ENCODE measurements at regions not wholly inside any gene's neighbourhood (a gene's known extent, or its start where the extent isn't known, plus 50 kb on each side); places are given as distances from the start of the nearest gene placed in this dataset.

DNA sequence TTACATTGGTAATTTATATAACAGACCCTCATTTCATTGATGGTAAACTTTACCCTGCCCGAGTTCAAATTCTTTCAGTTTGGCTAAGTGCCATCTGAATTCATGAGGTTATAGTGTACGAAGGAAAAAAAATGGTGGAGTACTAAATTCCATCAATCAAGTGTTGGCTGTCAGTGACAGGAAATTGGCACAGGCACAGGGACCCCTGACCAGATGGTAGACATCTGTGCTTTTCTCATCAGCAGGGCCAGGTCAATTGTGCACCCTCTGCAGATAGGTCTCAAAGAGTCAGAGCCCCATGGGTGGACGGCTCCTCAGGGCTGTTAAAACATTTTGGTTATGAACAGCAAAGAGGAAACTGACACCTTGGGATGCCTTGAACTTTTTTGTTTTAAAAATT is 439.2 kb downstream of the SETBP1 start:
- DNase-seq (ENCODE audit: low spot score) = no peak

DNA sequence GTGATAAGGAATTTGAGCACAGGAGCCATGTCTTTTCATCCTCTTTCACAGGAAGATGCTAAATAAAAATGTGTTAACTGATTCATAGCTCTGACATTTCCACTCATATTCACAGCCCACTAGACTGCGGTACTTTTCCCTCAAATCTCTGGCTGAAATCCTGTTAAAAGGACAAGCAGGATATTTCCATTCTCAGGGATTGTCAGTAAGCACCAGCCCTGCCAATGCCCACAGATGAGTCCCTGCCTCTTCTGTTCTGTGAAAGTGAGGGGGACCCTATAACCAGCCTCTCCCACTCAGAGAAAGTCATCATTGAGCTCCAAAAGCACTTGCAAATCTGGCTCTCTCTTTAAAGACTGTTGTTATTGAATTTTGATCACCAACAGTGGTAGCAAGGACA is 440.5 kb downstream of the SETBP1 start:
- no peak for DNase-seq (ENCODE audit: low spot score)

DNA sequence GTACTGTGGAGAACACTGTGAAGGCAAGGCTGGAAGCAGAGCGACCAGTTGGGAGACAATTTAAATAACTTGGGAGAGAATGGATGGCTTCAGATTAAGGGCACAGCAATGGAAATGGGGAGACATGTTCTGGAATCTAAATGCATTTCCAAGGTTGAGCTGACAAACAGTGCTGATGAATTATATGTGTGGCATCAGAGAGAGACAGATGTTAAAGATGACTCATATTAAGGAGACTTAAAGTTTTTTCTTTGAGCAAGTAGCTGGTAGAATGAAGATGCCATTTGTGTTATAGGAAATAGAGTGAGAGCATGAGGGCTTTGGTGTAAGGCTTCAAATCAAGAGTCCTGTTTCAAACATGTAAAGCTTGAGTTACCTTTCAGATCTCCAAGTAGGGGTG is 441.8 kb downstream of the SETBP1 start:
- no peak for DNase-seq (ENCODE audit: low spot score)

DNA sequence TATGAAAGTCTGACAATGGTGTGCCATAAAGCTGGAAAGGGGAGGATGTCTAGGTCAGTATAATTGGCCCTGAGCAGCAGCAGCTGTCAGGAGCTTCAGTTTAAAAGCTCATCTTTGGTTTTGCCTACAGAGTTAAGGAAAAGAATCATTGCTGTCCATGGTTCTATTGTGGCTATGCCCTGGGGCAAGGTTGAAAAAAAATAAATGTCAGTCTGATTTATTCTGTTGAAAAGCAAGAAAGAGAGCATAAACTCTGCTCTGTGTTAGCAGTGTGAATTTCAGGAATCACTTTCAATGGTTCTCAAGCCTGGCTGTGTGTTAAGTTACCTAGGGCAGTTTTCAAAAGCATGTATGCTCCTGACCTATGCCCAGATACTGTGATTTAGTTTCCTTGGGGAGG is 446.7 kb downstream of the SETBP1 start:
- DNase-seq (ENCODE audit: low spot score) = no peak

DNA sequence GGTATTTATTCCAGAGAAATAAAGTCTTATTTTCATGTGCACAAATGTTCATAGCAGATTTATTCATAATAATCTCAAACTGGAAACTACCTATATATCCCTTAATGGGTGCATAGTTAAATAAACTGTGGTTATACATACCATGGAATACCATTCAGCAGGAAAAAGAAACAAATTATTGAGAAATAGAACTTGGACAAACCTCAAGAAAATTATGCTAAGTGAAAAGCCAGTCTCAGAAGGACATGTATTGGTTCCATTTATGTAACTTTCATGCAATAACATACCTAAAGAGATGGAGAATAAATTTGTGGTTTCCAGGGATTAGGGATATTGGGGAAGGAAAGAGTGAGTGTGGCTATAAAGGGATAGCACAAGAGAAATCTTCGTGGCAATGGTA is 452.6 kb downstream of the SETBP1 start:
- no peak for DNase-seq (ENCODE audit: low spot score)

DNA sequence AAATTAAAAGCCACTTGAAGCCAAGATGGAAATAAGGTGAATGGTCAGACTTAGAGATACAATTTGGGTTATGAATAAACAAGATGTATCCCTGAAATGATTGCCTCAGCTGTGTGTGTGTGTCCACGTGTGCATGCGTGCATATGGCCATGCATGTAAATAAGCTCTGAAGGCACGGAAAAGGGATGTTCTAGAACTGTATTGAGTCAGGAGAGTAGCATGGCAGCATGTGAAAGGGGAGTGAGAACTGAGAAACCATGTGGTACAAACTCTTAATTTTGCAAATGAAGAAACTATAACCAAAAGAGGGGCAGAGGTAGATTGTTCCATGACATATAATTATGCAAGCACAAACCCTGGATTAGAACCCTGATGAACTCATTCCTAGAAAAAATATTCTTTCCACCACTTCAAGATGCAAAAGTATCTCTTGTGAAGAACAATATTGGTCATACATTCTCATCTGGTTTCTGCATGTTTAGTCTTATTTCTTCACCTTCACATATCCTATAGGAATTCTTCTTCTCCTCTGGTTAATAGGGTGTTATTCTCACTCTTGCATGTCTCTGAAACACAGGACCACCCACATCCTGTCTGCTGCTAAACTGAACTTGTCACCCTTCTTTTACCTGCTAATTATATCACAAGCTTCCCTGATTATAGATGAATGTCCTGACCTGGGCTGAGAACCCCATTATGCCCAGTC is 455.8 kb downstream of the SETBP1 start:
- DNase-seq (ENCODE audit: low spot score) = no peak

DNA sequence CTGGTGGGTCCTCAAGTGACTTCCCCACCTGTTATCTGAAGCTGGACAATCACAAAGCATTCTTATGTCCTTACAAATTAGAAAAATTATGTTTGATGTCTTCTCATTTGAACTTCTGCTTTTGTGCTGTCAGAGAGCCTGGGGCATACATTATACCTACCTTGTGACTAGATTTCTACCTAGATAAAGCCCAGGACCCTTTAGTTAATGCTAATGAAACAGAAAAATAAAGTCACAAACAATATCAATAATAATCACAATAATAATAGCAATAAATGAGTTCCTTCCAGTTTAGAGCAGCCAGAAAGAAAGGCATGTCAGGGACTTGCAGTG is 456.4 kb downstream of the SETBP1 start:
- DNase-seq (ENCODE audit: low spot score) = no peak

DNA sequence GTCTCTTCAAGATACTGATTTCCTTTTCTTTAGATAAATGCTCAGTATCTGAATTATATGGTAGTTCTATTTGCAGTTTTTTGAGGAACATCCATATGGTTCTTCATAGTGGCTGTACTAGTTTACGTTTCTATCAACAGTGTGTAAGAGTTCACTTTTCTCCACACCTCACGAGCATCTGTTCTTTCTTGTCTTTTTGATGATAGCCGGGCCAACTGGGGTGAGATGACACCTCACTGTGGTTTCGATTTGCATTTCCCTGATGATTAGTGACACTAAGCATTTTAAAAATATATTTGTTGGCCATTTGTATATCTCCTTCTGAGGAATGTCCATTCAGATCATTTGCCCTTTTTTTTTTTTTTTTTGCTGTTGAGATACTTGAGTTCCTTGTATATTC is 458.8 kb downstream of the SETBP1 start:
- no peak for DNase-seq (ENCODE audit: low spot score)

DNA sequence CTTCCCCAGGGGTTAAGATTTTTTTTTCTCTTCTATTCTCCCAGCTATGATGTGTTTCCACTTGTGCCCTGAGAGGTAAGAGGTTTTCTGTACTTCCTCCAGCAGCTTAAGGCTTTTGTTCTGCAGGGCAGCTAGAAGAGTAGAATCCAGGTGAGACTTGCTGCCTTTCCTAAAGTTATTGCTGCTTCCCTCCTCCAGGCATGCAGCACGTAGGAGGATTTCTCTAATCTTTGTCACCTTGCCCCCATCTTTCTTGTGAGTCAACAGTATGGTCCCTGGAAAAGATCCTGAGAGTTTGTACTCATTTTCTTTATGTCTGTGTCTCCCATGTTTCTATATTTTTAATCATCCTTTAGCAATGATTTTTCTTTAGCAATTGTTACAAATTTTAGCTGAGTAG is 462.2 kb downstream of the SETBP1 start:
- no peak for DNase-seq (ENCODE audit: low spot score)

DNA sequence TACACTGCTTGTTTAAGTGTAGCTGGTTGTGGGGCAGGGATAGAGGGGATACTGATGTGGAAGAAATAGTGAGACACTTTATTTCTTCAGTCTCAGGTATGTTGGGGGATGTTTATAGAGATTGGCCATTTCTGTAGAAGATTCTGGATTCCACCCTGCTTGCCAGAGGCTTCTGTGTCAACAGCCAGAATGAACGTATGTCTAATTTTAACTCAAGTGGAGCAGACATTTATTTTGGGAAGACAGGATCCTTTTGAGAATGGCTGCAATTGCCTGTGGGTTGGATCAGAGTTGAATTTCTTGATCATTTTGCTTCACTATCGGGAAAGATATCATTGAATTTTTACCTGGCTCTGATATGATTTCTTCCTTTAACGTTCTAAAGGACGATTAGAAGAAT is 465.6 kb upstream of the SLC14A2 start:
- no peak for DNase-seq (ENCODE audit: low spot score)

DNA sequence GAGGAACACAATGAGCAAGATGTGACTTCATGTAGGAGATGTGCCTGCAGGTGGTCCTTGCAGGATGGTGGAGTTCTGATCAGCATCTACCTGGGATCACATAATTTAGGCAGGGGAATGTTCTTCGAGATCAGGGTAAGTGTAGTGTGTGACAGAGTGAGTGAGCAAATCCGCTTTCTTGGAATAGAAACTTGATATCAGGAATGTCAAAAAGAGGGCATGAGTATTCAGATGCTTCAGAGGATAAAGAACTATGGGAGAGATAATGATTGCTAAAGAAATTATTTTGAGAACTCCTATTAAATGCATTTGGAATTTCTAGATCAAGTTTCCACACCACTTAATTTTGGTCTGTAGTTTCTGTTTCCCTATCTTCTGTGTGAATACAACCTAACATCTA is 463.6 kb upstream of the SLC14A2 start:
- no peak for DNase-seq (ENCODE audit: low spot score)

DNA sequence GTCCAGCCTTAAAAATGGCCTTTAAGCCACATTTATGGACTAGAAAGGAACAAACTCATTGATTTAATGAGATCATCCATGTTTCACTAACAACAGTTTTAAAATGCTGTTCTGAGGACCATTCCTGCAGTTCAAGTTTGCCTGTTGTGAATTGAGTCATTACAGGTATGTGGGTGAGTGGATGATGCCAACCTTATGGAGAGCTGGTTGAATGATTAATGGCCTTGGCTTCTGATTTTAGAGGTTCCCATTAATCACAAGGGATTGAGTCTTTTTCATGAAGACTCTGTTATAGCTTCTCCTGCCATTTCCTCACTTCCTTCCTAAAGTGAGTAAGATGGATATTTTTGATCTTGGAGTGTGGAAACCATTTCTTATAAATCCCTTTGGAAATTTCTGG is 459.8 kb upstream of the SLC14A2 start:
- DNase-seq (ENCODE audit: low spot score) = no peak

DNA sequence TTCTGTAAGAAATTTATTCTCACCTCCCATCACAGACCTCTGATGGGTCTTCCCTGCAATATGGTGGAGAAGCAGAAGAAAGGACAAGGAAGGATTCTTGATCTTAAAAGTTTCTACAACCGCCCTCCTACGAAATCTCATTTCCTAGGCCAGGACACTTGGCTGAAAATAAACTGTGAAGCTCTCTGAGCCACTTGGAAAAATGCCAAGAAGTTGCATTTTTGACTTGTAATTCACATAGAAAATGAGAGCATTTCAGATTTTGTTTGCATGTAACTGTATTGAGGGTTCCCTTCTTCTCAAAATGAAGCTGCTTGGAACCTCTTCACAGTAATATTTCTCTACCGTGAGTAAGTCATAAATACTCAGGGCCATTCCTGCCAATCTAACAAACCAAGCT is 458.3 kb upstream of the SLC14A2 start:
- no peak for DNase-seq (ENCODE audit: low spot score)

DNA sequence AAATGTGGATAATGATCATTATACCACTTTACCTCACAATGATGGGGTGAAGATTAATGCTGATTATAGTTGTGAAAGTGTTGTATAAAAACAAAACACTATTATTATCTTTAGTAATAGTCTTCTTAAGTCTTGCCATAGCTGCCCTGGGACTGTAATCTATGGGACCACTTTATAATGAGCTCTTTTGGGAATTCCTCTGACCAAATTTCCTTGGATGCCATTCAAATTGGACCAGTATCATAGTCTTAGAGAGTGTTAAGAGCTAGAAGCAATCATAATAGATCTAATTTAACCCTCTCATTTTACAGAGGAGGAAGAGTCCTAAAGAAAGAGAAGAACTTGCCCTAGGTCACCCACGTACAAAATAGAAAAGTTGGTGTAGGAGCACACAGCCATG is 457.7 kb upstream of the SLC14A2 start:
- DNase-seq (ENCODE audit: low spot score) = no peak

DNA sequence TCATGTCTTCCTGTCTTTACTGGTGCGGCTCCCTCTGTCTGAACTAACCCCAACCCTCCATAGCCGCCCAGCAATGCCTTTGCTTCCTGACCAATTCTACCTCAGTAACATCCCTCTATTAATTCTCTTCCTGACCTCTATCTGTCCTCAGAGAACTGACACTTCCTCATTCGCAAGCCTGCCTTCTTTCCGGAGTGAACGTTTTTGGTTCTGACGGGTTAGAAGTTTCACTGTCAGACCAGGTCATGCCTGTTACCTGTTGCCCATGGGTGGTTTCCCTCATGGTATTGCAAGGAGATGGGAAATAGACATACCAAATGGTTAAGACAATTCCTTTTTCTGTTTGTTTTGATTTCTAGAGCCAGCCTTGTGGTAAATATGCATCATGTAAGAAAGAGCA is 453.4 kb upstream of the SLC14A2 start:
- DNase-seq (ENCODE audit: low spot score) = no peak

DNA sequence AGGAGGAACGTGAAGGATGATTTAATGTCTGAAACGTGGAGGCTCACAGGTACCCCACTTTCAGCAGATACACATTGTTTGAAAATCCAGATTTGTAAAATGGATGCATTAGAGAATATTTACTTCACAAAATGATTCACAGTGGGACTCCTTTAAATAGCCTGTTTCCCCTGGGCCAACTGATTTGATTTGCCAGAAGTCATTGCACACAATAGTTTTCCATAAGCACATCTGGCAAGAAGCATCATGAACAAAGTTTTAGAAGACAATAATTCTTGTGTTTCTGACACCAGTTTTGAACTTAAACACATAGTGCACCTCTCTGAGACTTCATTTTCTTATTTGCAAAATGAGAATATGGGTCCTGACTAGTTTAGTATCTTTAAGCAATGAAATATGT is 451.4 kb upstream of the SLC14A2 start:
- DNase-seq (ENCODE audit: low spot score) = no peak

DNA sequence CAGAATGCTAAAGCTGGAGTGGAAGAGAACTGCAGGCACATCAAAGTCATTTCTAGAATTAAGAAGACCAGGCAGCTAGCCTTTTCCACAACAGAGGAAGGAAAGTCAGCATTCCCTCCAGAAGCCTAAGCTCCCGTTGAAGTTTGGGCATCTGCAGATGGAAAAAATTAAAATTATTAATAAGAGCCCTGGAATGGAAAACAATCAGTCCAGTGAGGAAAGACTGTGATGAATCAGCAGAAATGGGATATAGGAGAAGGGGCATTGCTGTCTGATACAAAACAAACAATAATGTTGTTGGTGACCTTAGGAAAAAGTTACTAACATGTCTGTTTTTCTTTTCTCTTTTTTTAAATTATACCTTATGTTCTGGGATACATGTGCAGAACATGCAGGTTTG is 450.7 kb upstream of the SLC14A2 start:
- no peak for DNase-seq (ENCODE audit: low spot score)

DNA sequence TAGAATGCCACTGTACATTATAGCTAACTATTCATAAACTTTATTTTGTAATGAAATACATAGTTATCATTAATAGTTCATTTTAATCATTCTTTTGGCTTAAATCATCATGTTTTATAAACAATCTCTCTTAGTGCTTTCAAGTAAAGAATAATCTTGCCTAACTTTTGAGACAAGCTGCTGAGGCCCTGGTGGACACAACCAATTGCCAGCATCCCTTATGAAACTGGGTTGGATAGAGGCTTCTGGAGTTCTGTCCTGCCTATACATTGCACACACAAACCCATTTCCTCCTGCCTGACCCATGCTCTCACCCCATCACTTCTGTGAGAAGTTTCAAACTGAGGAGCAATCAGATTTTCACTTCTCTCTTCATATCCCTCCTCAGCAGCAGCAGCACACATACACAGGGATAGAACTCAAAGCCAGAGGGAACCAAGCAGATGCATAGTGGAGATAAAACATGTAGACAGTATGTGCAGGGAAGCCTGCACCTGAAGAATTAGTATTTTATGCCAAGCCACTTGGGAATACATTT is 450.0 kb upstream of the SLC14A2 start:
- no peak for DNase-seq (ENCODE audit: low spot score)

DNA sequence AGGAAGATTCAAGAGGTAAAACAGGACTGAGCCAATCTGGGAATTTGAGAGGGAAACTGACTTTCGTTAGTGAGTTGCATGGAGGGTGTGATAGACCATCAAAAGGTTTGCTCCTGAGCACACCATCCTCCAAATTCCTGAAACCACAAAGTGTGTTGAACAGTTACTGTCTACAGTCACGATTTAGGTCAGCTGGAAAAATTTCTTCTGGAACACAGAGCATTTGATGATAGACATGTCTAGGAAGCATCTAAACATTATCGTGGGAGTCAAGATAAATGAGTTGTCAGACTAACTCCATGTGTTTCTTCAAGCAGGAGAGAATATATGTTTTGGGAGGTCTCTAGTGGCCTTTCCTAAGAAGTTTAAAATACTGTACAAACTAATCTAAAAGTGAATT is 449.4 kb upstream of the SLC14A2 start:
- no peak for DNase-seq (ENCODE audit: low spot score)

DNA sequence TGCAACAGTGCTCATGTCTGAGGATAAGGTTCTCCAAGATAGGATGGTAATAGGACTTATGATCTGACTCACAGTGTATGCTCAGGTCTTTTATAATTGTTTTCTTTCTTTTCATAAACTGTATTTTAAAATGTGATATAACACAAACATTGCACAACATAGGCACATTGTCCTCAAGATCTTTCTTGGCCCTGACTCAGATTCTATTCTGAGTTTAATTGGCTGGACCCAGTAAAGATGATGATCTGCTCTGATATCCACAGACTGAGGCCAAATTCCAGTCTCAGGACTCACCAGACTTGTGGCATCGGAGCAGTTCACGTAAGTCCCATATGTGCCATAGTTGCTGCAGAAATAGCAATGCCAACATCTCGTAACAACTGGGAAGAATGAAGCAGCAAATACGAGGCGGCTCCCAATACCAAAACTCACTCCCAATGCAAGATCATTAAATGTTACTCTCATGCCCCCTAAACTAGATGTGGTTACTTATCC is 448.9 kb upstream of the SLC14A2 start:
- no peak for DNase-seq (ENCODE audit: low spot score)

DNA sequence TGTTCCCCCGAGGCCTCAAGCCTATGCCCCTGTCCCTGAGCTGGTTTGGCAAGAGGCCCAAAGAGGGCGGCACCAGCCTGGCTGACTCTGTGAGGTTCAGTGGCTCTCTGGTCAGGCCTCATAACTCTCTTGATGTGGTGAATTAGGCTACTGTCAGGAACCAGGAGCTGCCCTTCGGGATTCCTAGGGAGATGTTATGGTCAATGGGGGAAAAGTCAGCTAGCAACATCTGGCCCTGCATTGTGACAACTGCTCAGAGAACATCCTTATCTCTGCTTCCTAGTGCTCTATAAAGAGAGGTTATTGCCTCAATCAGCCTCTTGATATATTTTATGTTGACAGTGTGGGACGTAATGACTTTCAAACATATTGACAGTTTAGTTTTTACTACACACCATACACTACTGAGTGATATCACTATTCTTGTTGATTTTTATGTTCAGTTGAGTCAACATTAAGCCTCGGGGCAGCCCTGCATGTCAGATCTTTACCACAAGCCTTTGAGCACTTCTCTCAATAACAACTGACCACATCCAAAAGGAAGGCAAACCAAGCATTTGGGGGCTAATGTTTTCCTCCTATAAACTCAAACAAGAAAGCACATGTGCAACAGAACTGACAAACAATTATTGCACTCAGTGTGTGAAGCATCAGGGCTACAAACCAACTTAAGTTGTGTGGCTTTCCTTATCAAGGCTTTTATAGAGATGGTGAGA is 448.3 kb upstream of the SLC14A2 start:
- no peak for DNase-seq (ENCODE audit: low spot score)

DNA sequence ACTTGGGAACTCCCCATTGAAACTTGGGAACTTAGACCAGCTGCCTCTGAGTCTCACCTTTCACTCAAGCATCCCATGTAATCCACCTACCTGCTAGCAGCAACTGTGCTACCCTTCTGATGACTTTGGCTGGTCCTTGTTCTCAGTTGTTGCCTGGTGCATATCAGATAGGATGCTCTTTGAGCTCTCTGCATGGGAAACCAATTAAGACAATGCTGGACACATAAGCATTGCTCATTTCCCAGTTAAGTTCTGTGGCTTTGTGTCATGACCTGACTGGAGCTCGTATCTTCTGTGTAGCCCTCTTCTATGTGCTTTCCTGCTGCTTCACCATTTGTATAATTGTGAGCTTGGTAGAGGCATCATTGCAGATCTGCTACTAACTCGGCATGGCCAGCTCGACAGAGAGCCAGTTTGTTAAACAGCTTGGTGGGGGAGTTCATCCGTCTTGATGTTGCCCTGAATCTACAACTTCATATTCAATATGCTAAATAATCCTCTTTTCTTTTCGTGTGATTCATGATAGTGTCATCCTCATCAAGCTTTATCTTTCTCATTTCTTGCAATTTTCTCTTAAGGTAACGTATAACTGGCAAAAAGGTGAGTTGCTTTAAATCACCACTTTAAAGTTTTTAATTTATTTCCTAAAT is 447.5 kb upstream of the SLC14A2 start:
- DNase-seq (ENCODE audit: low spot score) = no peak

DNA sequence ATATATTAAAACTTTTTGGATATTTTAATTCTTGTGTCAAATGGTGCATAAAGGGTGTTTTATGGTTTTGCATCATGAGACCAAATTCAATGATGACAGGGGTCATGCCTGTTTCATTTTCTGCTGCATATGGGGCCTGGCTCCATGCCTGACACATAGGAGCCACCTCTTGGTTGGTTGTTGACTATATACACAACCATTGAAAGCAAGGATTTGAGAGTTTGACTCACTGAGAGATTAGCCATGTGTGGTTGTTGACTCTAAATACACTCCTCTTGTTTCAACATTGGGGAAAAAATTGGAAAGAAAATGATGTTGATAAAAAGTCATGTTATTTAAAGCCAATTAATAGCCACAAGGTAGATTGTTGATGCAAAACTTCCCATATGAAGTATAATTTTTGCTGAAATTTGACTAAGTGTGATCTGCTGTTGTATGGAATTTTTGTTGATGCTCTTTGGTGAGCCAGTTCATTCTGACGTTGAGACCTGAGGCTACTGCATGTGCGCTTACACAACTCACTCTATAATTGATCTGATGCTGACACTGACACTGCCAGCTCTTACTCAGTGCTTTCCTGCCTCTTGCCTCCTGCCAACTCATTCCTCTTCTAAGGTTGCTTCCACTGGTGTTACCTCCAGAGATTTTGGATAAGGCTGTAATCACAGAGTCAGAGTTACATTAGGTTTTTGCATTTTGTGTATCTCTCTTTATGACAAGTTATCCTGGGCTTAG is 446.2 kb upstream of the SLC14A2 start:
- no peak for DNase-seq (ENCODE audit: low spot score)
